ENCODE measurements at regions not wholly inside any gene's neighbourhood (a gene's known extent, or its start where the extent isn't known, plus 50 kb on each side); places are given as distances from the start of the nearest gene placed in this dataset.

DNA sequence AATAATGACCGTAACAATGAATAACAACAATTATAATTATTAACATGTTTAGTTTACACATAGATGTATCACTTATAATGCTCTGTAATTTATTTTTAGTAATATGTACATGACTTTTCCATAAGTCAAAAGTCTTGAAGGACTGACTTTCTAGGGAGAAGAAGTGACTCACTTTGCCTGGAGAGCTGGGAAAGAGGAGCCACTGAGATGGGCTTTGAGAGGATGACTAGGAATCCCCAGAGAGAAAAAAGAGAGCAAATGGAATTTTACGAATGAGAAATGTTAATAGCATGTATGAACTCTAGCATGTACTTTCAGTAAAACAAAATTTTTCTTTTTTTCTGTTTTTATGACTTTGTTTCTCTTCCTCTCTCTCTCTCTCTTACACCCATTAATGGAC lies 67.8 kb upstream of the RALY start:
- no peaks in the 10 kb centered on the region for H3K9me3 ChIP-seq
- H3K27ac ChIP-seq (replicated peaks in 1 of 4) = no peak overlapping the region
- TF ChIP-seq EP300 (IDR thresholded peaks at IDR 0.05) (no peak), POLR2AphosphoS5 (IDR thresholded peaks at IDR 0.05) (no peak), POLR2A (IDR thresholded peaks at IDR 0.05; ENCODE audit: low read depth) (no peak)
- TF ChIP-seq, protein P1, sequence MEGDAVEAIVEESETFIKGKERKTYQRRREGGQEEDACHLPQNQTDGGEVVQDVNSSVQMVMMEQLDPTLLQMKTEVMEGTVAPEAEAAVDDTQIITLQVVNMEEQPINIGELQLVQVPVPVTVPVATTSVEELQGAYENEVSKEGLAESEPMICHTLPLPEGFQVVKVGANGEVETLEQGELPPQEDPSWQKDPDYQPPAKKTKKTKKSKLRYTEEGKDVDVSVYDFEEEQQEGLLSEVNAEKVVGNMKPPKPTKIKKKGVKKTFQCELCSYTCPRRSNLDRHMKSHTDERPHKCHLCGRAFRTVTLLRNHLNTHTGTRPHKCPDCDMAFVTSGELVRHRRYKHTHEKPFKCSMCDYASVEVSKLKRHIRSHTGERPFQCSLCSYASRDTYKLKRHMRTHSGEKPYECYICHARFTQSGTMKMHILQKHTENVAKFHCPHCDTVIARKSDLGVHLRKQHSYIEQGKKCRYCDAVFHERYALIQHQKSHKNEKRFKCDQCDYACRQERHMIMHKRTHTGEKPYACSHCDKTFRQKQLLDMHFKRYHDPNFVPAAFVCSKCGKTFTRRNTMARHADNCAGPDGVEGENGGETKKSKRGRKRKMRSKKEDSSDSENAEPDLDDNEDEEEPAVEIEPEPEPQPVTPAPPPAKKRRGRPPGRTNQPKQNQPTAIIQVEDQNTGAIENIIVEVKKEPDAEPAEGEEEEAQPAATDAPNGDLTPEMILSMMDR (IDR thresholded peaks at IDR 0.05) = no peak
- intact Hi-C loops (cut with DNase I) = no loop called here
- no peaks in the 10 kb centered on the region for H3K27me3 ChIP-seq
- H3K4me3 ChIP-seq = no peak overlapping the region
- 85% methylated on average over 2 of the region's 2 CpGs for WGBS
- no peak for DNase-seq (ENCODE audit: extremely low spot score)
- H3K36me3 ChIP-seq = no peaks in the 10 kb centered on the region
- H3K4me1 ChIP-seq = no peaks in the 10 kb centered on the region

DNA sequence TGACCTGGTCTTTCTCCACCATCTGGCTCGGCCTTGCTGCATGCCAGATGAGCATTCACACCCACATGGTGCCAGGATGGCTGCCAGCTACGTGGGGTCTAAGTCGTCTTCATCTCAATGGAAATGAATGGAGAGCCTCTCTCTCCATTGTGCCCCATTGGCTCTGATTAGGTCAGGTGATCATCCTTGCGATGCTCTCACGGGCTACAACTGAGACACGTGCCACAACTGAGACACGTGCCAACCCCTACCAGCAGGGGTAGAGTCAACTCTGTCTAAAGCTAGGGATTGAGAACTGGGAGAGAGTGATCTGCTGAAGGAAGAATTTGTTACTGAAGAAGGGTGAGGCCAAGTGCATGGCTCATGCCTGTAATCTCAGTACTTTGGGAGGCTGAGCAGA lies 67.3 kb upstream of the RALY start:
- no peak overlapping the region for H3K4me3 ChIP-seq
- no peak for TF ChIP-seq EP300 (IDR thresholded peaks at IDR 0.05)
- TF ChIP-seq POLR2A (IDR thresholded peaks at IDR 0.05; ENCODE audit: low read depth) = no peak
- TF ChIP-seq, protein P1 (IDR thresholded peaks at IDR 0.05) = no peak
- no peak for TF ChIP-seq POLR2AphosphoS5 (IDR thresholded peaks at IDR 0.05)
- intact Hi-C loops (cut with DNase I) = no loop called here
- H3K36me3 ChIP-seq = no peaks in the 10 kb centered on the region
- H3K4me1 ChIP-seq = no peaks in the 10 kb centered on the region
- H3K27ac ChIP-seq (replicated peaks in 1 of 4) = no peak overlapping the region
- no peak for DNase-seq (ENCODE audit: extremely low spot score)
- H3K9me3 ChIP-seq = no peaks in the 10 kb centered on the region
- no peaks in the 10 kb centered on the region for H3K27me3 ChIP-seq
- 93% methylated on average over 7 of the region's 7 CpGs for WGBS

DNA sequence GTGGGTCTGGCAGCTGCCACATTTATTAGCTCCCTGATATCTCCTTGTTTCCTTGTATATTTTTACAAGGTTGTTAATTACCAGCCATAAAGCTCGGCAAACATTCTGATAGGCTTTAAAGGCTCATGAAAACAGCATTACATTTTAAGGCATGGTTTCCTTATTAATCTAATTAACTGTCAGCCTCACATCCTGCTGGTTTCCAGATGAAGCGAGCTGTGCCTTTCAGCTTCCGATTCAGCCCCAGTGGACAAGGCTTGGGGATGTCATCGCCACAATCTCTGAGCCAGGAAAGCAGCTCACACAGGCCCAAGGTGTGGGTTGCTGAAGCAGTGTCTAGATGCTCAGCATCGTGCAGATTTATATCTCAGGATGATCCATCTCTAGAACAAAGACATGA lies 66.0 kb upstream of the RALY start:
- intact Hi-C loops (cut with DNase I) = no loop called here
- DNase-seq (ENCODE audit: extremely low spot score) = no peak
- Histone ChIP-seq H3K9me3 (no peaks in the 10 kb centered on the region), H3K4me1 (no peaks in the 10 kb centered on the region), H3K36me3 (no peaks in the 10 kb centered on the region), H3K27ac (replicated peaks in 1 of 4) (no peak overlapping the region), H3K4me3 (no peak overlapping the region), H3K27me3 (no peaks in the 10 kb centered on the region)
- TF ChIP-seq POLR2A (IDR thresholded peaks at IDR 0.05; ENCODE audit: low read depth) = no peak
- no peak for TF ChIP-seq POLR2AphosphoS5 (IDR thresholded peaks at IDR 0.05)
- TF ChIP-seq, protein P1 (IDR thresholded peaks at IDR 0.05) = no peak
- TF ChIP-seq EP300 (IDR thresholded peaks at IDR 0.05) = no peak
- 79% methylated on average over 5 of the region's 5 CpGs for WGBS

DNA sequence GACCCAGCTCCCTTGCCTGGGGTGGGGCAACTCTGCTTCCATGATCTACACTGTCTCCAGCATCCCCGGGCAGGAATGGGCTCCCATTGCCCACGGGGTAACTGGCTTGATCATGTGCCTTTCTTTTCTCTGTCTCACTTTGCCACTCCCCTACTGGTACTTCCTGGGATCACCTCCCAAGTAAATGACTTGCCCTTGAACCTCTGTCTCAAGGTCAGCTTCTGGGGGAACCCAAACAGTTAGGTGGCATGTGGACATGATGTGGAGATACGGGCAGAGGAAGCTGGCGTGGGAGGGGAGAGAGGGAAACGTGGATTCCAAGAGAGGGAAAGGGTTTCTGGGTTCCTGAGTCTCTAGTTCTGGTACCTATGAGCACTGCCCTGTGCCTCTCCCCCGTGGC lies 63.8 kb upstream of the RALY start:
- intact Hi-C loops (cut with DNase I) = no loop called here
- Histone ChIP-seq H3K4me1 (peaks cover 0 to 7% (median 3%) of the 10 kb centered on the region in 4 donors), H3K27me3 (no peaks in the 10 kb centered on the region), H3K36me3 (no peaks in the 10 kb centered on the region), H3K9me3 (no peaks in the 10 kb centered on the region), H3K4me3 (no peak overlapping the region), H3K27ac (replicated peaks in 1 of 4) (no peak overlapping the region)
- TF ChIP-seq POLR2A (IDR thresholded peaks at IDR 0.05; ENCODE audit: low read depth) = no peak
- no peak for TF ChIP-seq EP300 (IDR thresholded peaks at IDR 0.05)
- no peak for TF ChIP-seq POLR2AphosphoS5 (IDR thresholded peaks at IDR 0.05)
- TF ChIP-seq, protein P1 (IDR thresholded peaks at IDR 0.05) = no peak
- 73% methylated on average over 6 of the region's 6 CpGs for WGBS
- no peak for DNase-seq (ENCODE audit: extremely low spot score)

DNA sequence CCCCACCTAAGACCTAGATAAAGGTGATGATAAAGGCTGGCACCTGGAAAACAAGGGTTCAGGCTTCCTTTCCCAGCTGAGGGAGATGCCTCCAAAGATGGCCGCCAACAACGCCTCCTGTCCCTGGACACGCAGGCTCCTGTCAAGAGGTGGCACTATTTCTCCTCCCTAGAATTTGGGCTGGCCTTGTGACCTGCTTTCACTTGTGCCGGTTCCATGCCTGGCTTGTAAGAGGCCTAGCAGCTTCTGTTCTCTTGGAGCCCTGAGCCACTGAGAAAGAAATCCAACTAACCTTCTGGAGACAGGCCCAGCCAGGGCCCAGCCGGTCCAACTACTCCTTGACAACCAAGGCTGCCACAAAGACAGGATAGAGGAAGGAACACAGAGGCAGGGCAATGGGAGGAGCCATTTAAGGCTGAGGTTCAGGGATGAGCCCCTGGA lies 60.2 kb upstream of the RALY start:
- peak overlapping the region; percentile 36 to 59 (median 46) for H3K27ac ChIP-seq (replicated peaks in 1 of 4)
- intact Hi-C loops (cut with DNase I) = loop anchor here (2.0 kb wide), 2 partner anchors 135 to 195 kb away; no protein-coding TSS in a partner anchor
- no peaks in the 10 kb centered on the region for H3K9me3 ChIP-seq
- H3K4me3 ChIP-seq = no peak overlapping the region
- peaks cover 0 to 7% (median 3%) of the 10 kb centered on the region in 4 donors for H3K4me1 ChIP-seq
- DNase-seq (ENCODE audit: extremely low spot score) = no peak
- H3K27me3 ChIP-seq = no peaks in the 10 kb centered on the region
- H3K36me3 ChIP-seq = no peaks in the 10 kb centered on the region
- 56% methylated on average over 4 of the region's 5 CpGs for WGBS
- TF ChIP-seq POLR2AphosphoS5 (IDR thresholded peaks at IDR 0.05) (peak; percentile 49 to 53), EP300 (IDR thresholded peaks at IDR 0.05) (no peak), POLR2A (IDR thresholded peaks at IDR 0.05; ENCODE audit: low read depth) (no peak)
- TF ChIP-seq, protein P1 (IDR thresholded peaks at IDR 0.05) = peak; percentile 47 to 72 (median 64)
